Testis (tissue), 2 donors: ENCODE measurements at regions not wholly inside any gene's neighbourhood (a gene's known extent, or its start where the extent isn't known, plus 50 kb on each side); places are given as distances from the start of the nearest gene placed in this dataset.

ENCODE experiments used
- CTCF ChIP-seq, 3 experiments: fragments of 450-650 bp in 2 of 3; fragments of 200-600 bp in 1 of 3; sonication (generic) in 1 of 3; IDR thresholded peaks; one replicate each; pipeline ENCODE4 v1.5.1; 2016 to 2019; ENCODE audit warnings: antibody characterized with exemption in 3 of 3, mild to moderate bottlenecking in 2 of 3, moderate library complexity in 1 of 3
- POLR2A ChIP-seq: fragments of 450-650 bp; IDR thresholded peaks from one replicate; pipeline ENCODE4 v1.6.1; 2017; ENCODE audit warnings: antibody characterized with exemption, mild to moderate bottlenecking, moderate library complexity

- TF ChIP-seq CTCF (IDR thresholded peaks at IDR 0.05) (no peak), POLR2A (no peak)
These were observed 654.5 kb upstream of the CDH2 start for GRCh38 chr18:28831476-28831875.
